ENCODE measurements at regions not wholly inside any gene's neighbourhood (a gene's known extent, or its start where the extent isn't known, plus 50 kb on each side); places are given as distances from the start of the nearest gene placed in this dataset.
"Not testable (repeated sequence)": the region's sequence is repeated elsewhere in the genome, so short reads cannot be mapped to it uniquely, and the experiment has no call there.

DNA sequence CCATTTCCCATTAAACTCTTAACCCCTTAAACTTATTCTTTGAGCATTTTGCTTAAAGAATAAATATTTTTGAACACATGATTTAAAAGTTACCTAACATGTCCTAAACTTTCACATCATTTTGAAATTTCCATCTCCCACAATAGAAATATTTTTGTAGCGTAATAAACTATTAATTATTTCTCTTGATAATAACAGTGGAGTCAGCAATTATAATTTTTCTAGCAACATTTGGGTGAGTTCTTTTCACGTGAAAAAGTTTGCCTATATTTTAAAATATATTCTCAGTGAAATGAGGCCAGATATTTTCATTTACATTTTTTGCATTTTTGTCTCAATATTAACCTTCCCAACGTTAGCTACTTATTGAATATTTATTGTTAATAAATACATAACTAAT lies 320.4 kb upstream of the CRIM1 start:
- no peak for DNase-seq

DNA sequence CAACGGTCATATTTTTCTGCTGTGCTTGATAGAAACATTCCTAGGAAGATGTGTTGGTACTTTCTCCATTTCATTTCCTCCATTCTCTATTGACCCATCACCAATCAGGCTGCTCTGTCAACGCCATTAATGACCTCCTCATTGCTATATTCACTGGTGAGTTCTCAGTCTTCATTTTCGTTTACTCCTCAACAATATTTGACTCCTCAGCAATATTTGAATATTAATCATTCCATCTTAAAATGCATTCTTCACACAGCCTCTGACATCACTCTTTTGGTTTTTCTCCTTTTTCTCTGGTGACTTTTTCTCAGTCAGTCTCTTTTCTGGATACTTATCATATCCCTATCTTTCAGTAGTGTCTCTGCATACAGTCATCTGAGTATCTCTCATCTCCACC lies 323.5 kb upstream of the CRIM1 start:
- DNase-seq, result no peak

DNA sequence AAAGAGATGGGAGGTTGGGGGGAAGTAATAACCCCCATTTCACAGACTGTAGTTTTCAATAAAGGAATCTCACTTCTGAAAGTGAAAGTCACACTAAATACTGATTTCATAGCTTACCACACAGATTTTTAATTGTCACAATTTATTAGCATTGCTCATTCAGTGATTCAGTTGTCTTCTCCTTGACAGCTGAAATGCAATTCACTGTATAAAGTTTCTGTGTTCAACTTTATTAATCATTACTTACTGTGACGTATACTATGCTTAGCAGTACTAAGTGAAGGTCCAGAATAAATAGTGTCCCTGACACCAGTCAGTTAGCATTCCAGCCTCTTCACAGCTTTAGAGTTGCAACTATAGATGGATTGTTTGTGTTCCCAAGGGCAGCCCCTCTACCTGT lies 324.1 kb upstream of the CRIM1 start:
- DNase-seq, result no peak

DNA sequence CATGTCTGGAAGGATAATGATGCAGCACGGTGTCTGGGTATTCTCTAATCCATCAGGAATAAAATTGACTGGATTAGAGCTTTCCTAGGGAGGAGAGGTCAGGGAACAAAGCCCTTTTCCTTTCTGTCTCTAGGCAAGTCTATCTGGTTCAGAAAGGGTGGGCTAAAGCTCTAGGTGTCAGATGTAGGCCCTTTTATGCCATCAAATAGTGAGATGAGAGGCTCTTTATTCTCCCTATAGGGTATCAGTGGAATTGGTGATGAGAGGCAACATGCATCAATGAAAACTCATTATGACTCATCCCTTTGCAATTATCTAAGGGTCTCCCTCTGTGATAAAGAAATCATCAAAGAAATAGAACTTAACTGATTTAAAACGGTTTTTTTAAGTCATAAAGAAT lies 328.0 kb upstream of the CRIM1 start:
- no peak for DNase-seq

DNA sequence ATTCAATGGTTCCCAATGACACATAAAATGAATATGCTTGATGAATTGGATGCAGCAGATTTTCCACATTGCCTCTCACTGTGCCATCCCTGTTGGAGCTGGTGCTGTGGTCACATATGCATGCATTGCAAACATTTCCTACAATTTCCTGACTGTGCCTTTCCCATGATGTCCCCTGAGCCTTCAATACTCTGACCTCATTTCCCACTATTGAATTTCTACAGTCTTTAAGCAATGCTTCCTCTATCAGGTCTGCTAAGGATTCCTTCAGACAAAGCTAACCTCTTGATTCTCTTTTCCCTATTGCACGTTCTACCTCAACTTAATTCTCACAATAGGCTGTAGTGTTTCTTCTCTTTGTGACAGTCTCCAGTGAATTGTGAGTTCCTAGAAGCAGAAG lies 342.5 kb upstream of the CRIM1 start:
- no peak for DNase-seq

DNA sequence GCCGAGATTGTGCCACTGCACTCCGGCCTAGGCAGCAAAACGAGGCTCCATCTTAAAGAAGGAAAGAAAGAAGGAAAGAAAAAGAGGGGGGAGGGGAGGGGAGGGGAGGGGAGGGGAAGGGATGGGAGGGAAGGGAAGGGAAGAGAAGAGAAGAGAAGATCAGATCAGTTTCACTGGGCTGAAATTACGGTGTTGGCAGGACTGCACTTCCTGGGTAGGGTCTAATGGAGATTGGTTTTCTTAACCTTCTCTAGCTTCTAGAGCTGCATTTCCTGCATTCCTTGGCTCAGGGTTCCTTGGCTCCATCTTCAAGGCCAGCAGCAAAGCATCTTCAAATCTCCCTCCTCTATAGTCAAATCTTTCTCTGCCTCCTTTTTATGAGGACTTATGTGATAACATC lies 349.1 kb upstream of the CRIM1 start:
- DNase-seq, result no peak

DNA sequence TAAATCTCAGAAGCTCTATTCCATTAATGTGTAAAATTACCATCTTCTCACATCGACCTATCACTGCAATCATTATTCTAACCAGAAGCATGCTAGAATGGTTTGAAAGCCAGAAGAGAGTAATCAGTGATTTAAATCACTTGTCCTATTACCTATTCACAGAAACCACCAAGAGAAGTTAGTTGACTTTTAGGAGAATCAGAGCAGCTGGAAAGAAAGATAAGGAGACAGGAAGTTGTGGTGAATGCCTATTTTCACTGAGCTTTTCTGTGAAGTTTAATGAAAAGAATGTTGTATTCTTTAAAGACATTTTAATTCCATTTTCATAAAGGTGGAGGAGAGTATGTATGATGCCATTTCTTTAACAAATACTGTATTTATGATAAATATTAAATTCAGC lies 352.6 kb upstream of the CRIM1 start:
- no peak for DNase-seq

DNA sequence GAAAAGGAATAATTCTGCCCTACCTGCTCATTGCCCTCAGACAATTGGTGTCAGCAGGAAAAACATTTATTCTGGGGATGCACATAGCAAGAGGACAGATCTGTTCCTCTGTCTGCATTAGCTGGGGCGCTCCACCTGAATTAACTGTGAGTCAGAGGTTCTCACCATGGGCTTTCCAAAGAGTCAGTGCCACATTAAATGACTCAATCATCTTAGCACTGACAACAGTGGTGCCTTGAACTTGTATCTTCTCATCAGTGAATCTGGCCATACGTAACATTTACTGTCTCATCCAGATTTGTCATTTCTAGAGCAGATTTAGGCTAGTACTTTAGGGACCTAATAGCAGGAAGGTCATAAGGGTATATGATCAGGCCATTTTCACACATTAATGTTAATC lies 358.1 kb upstream of the CRIM1 start:
- no peak for DNase-seq

DNA sequence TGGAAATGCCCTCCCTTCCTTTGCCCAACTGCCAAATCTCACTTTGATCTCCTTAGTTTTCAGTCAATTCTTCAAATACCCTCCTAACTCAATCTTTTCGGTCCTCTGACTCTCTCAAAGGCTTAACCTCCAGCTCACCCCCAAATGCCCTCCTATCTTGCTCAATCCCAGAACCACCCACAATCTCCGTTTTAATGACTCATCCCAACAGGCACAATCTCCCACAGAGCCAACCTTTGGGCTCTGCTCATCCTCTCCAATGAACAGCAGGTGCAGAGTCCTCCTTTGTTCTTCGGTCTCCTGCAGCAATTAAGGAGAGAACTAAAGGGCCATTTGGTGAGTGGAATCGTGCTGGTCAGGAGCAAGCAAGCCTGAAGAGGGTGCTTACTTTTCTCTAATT lies 366.1 kb upstream of the CRIM1 start:
- no peak for DNase-seq

DNA sequence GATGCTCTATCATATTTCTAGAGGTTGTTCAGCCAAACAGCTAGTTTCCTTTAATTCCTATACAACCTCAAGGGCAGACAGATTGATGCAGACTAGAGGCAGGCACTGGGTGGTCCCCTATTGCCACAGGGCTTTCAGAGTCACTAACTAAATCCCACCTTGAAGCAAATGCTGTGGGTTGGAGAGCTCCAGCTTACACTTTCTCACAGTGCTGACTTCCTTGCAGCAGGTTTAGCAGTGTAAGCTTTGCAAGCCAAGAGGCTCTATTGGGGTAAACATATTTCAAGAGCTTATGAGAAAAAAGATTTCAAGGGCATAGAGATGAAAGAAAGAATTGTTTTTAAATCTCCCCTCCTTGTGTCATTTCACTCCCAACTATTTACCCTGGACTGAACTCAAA lies 366.5 kb upstream of the CRIM1 start:
- no peak for DNase-seq

DNA sequence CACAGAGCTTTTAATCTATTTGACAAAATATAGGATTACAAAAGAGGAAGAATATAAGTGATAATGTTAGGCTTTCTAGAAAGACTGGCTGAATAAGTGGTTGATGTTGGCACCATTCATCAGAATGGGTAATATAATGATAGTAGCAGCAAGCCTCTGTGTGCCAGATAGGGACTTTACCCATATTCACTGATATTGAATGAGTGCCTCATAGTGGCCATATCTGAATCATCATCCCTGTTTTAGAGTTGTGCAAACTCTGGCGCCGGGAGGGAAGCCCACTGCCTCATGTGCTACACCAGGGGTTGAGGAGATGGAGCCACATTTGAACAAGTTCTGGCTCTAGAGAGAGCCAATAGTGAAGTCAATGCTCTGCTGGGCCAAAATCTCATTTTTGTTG lies 368.7 kb upstream of the CRIM1 start:
- DNase-seq, result no peak

DNA sequence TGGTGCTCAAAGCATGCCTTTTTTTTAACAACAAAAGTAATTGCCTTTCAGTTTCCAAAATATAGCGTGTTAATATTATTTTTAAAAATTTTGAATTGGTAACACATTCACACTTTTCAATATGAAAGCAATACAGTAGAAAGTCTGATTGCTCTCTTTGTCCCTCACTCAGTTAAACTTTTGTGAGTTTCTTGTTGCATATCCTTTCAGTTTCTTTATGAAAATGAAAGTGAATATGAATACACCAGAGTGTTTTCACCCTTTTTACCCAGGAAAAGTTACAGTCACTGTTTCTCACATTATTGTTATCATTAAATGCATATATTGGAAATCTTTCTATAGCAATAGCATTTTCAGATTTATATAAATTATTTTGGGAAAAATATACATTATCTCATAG lies 377.4 kb upstream of the CRIM1 start:
- no peak for DNase-seq

DNA sequence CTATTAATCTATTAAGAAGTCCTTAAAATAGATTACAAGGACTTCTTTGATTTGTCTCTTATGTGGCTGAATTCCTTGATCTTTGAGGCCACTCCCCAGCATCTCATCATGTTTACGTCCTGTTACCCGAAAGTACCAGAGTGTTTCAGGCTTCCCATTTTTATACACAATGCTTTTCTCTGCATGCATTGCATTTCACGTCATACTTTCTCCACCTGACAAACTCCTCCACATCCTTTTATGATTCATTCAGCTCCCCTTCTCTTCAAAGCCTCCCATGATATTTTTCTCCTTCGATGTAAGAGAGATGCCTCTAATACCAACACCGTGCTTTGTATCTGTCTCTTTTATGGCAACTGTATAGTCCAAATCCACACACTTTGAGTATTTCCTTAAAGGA lies 379.0 kb upstream of the CRIM1 start:
- no peak for DNase-seq

DNA sequence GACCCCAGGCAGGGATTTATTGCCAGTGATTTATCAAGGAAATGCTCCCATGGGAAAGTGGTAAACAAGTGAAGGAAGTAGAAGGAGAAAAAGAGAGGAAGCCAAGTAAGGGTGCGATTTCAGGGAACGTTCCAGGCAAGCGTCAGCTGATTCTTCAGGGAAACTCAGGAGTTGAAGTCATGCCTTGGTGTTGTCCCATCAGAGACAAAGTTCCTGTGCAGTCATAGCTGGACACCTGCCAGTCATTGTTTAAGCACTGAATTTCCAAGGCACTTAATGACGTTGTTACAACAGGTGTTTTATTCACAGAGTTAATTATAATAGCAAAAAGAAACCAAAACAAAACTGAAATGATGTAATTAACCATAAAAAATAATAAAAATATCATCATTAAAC lies 381.8 kb upstream of the CRIM1 start:
- DNase-seq, result peak; percentile 26

DNA sequence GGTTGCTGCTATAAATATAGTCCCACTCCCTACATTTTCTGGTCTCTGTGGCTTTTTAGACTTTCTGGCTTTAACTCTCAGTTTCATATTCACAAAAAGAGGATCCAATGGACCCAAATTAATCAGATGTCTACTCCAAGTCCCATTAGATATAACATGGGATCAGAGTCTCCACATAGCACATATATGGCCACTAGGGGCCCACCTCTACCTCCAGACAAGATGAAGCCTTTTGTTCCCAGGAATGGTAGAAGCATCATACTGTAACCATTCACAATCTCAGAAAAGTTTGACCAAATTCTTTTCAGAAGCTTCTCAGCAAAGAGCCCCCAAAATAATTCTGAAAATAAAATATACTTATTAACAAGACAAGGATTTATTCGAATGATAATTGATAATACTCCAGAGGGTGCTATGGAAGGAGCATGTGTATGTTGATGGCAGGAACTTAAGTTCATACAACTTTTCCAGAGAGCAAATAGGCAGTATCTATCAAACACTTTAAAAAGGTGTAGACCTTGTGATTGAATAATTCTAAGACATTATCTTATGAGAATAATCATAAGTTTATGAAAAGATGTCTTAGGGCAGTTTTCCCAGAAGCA lies 382.3 kb upstream of the CRIM1 start:
- DNase-seq, result no peak

DNA sequence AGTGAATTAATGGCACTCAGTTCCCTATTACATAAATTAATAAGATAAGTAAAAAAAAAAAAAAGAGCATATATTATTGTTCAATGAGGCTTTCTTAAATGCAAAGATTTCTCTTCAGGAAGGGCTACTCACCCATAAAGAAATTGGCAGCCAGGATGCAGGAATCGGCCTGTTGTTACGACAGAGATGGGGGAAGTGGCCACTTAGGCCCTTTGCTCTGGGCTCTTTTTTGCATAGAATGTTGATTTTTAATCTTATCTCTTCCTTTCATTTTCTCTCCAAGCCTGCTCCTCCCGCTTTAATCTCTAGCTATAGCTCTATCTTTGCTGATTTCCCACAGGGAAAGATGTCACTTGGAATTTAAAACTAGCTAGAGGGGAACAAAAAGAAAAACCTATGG lies 391.8 kb upstream of the CRIM1 start:
- DNase-seq, result no peak

DNA sequence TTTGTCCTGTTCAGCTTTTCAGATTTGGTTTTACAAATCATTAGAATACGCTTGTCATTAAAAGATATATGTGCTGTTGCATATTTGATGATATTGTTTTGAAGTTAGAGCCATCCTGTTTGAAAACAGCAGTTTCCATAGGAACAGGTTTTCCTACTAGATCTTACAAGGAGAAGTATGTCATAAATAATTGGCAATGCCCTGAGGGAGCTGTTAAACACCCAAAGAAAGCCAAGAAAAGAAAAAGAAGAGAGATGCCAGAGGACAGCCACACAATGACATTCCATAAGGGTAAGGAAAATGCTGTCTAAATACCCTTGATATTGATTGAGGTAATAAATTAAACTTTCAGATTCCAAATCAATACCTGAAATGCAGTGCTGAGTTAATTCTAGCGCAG lies 392.2 kb upstream of the CRIM1 start:
- no peak for DNase-seq

DNA sequence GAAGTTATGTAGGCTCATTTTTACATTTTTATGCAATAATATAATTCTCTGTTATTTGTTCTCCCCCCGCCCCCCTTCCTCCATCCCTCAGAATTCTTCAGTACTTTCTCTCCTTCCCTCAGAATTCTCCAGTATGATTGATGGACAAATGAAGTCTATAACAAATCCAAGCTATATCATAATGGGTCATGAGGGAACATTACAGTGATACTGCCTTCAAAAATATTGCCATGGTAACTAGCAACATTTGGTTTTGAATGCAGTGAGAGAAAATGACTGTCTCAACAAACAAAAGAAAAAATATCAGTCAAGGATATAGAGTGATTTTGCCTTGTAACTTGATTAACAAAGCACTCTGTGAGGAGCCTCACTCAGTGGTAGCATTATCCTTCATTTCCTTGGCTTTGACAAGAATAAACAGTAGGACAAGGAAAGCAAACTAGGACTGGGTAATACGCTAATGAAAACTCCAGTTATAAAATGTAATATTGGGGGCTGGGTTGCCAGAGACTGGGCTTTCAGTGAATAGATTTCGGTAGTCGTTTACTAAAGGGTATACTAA lies 392.9 kb upstream of the CRIM1 start:
- no peak for DNase-seq

DNA sequence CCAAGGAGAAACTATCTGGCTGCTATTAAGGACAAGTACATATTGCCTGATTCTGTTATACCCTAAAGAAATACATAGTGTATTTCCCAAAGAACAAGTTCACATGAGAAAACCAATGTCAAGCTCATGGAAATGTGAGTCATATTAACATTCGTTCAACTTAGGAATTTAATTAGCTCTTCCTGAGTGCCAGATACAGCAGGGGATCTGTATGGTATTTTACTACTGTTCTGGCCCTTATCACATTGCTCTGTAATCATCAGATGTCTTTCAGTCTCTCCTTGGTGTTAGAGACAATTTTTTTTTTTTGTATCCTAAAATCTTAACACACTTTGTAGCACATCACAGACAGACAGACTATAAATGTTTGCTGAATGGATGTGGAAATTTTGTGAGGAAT lies 395.0 kb upstream of the CRIM1 start:
- DNase-seq, result no peak

DNA sequence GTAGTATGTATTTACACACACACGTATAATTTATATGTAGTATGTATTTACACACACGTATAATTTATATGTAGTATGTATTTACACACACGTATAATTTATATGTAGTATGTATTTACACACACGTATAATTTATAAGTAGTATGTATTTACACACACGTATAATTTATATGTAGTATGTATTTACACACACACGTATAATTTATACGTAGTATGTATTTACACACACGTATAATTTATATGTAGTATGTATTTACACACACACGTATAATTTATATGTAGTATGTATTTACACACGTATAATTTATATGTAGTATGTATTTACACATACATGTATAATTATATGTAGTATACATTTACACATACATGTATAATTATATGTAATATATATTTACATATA lies 398.5 kb upstream of the CRIM1 start:
- DNase-seq, result not testable (repeated sequence)

DNA sequence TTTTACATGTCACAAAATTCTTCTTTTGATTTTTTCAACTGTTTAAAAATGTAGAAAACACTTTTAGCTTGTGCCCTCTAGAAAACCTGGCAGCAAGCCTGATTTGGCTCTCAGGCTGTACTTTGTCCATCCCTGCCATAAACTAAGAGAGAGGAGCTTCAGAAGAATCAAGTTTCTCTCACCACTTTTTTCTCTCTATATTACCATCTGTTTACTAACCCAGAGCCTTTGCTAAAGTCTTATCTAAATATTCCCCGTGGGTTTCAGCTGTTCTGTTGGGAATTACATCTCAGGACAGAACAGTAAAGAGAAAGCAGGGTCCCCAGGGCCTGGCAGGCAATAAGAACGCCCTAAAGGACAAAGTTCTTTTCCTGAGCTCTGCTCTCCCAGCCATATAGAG lies 409.1 kb upstream of the CRIM1 start:
- no peak for DNase-seq

DNA sequence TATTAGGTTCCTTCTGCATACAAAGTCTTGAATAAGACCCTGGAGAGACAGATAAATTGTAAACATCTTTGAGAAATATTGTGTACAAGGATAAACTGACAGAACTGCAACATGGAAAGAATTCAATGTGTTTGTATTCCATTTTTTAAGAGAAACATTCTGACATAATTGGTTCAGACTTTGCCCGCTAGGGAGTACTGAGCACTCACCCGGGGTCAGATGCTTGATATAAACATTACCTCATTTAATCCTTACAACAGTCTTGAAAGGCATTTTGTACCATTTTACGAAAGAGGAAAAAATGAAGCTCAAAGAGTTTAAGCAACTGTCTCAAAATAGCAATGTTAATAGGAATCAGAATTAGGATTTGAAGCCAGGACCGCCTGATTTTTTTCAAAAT lies 416.7 kb upstream of the CRIM1 start:
- DNase-seq, result no peak

DNA sequence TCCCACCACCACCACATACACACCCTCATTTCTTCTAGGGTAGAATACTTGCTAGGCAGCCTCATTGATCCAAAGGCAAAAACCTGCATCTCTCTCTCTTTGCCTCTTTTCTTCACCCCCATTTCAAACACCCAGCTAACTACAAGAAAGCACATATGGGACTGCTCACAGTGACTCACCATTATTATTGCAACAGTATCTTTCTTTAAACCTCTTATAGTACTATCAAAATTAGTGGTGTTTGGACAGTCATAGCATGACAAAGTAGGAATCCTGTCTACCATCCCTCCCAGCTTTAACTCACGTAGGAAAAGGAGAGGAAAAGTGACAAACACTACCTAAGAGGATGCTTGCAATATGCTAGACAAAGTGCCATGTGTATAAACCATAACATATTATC lies 422.5 kb upstream of the CRIM1 start:
- DNase-seq, result no peak

DNA sequence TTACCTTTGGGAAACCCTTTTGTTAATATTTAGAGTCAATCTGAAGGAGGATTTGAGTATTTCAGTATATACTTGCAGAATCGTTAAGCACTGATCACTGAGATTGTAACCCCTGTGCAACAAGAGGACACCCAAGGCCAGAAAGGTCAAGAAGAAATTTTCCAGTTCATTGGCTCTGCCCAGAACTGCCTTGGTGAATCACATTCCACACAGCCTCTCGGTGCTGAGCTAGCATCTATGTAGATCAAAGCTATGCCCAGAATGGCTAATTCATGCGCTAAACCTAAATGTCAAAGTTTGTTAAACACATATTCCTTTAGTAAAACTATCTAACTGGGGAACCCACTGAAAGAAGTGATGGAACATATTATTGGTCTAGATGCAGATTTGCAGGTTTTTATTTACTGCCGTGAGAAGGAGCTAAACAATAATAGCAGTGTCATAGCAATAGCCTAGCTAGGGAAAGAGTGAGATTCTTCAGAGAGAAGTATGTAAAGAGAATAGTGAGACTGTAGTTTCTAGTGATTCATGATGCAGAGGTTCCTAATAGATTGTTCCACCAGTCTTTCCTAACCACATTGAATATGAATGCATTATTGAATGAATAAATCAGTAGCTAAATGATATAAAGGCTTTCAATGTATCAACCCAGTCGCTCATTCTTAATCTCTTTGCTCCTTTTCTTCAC lies 423.2 kb upstream of the CRIM1 start:
- no peak for DNase-seq

DNA sequence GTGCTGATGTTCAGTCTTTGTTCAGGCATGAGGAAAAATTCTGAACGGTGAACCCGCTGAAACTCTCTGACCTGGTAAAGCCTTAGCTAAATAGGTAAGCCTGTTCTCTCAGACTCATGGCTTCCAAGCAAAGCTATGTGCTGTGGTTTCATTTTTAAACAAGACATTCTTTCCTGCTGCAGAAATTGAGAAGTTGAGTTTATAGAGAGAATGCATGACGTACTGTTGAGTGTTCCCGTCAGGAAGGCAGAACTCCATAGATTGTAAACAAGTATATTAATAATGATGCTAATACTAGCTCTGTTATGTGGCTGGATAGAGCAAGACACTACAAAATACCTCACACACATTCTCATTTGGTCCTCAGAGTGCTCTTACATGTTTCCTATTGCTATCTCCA lies 424.0 kb upstream of the CRIM1 start:
- DNase-seq, result no peak

Measured in right hindlimb (tissue), 1 donor.